A673 (cell line): ENCODE measurements at regions not wholly inside any gene's neighbourhood (a gene's known extent, or its start where the extent isn't known, plus 50 kb on each side); places are given as distances from the start of the nearest gene placed in this dataset.

ENCODE experiments used
- BruUV-seq: library from RNA; stranded (reverse); fragments of 400-500 nt; replicated peaks from 2 replicates; lab custom pipeline; 2021; lab: Mats Ljungman, UMichigan
- CTCF ChIA-PET: fragments of 300-600 bp; sonication (Branson Sonifier 250); formaldehyde crosslinking; loops from one replicate; lab custom pipeline; 2022; ENCODE audit warnings: antibody characterized with exemption; lab: Charles Lee
- POLR2A ChIA-PET: fragments of 300-600 bp; sonication (Branson Sonifier 250); formaldehyde crosslinking; loops from one replicate; lab custom pipeline; 2022; ENCODE audit warnings: antibody characterized with exemption; ENCODE audit not compliant: low non-redundant PET; lab: Charles Lee
- DNase-seq: peaks from one replicate; pipeline ENCODE4 v3.0.0-alpha.2; 2015; ENCODE audit warnings: low spot score
- H3K27ac ChIP-seq: fragments of 200-600 bp; sonication (generic); 2 replicates; pipeline ENCODE4 v1.5.1; 2016; ENCODE audit warnings: mixed run types, low read depth, mild to moderate bottlenecking, mixed read lengths, antibody characterized with exemption, low read length; ENCODE audit not compliant: poor library complexity, severe bottlenecking
- H3K27me3 ChIP-seq: fragments of 200-600 bp; sonication (generic); replicated peaks from 2 replicates; pipeline ENCODE4 v1.6.1; 2017; ENCODE audit warnings: mixed run types, low read depth, mild to moderate bottlenecking, mixed read lengths, antibody characterized with exemption, low read length; ENCODE audit not compliant: insufficient read depth, poor library complexity
- H3K36me3 ChIP-seq: fragments of 200-600 bp; sonication (generic); 2 replicates; pipeline ENCODE4 v1.6.1; 2016; ENCODE audit warnings: mixed run types, mild to moderate bottlenecking, mixed read lengths, antibody characterized with exemption, low read length; ENCODE audit not compliant: insufficient read depth, poor library complexity, severe bottlenecking
- H3K4me1 ChIP-seq: fragments of 200-600 bp; sonication (generic); 2 replicates; pipeline ENCODE4 v1.6.1; 2017; ENCODE audit warnings: mixed run types, mild to moderate bottlenecking, mixed read lengths, antibody characterized with exemption, low read length; ENCODE audit not compliant: insufficient read depth, poor library complexity, severe bottlenecking
- H3K4me3 ChIP-seq: fragments of 200-600 bp; sonication (generic); 2 replicates; pipeline ENCODE4 v1.5.1; 2016; ENCODE audit warnings: low read depth, mixed run types, mild to moderate bottlenecking, mixed read lengths, low read length; ENCODE audit not compliant: poor library complexity, severe bottlenecking
- H3K9me3 ChIP-seq: fragments of 200-600 bp; sonication (generic); 2 replicates; pipeline ENCODE4 v1.6.1; 2016; ENCODE audit warnings: mixed run types, low read depth, mild to moderate bottlenecking, mixed read lengths, antibody characterized with exemption, low read length; ENCODE audit not compliant: poor library complexity, severe bottlenecking
- EZH2 ChIP-seq: fragments of 200-600 bp; sonication (generic); IDR thresholded peaks from 2 replicates; pipeline ENCODE4 v1.6.1; 2017; ENCODE audit warnings: borderline replicate concordance, low read depth, mild to moderate bottlenecking, mixed read lengths, antibody characterized with exemption, low read length; ENCODE audit not compliant: poor library complexity, severe bottlenecking
- intact Hi-C: fragments of 100-400 bp; cut with micrococcal nuclease; formaldehyde crosslinking; loops from one replicate; pipeline ENCODE4 v1.10.0; 2022; ENCODE audit not compliant: unreplicated experiment
- TF ChIP-seq, protein P1 (sequence below): fragments of 300-800, 200-600 bp; sonication (generic); conservative IDR thresholded peaks from 2 replicates; pipeline ENCODE4 v1.5.1; 2017; ENCODE audit warnings: low read depth, mild to moderate bottlenecking, antibody characterized with exemption, low read length, moderate library complexity, mixed read lengths

DNA sequence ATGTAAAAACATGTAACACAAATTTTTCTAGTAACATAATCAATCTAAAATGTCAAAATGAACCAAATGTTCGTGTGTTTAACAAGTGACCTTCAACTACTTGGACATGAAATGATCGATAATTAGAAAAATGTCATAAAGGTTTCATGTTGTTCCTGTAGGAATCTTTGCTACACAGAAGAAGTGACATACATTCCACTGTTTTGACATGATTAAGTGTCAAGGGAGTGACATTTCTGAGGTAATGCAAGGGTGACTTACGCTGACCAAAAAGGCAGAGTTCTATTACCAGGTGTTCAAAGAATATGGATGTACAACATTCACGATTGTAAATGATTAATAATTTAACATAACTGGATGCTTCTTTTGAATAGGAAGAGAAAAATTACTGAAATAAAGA is 131.1 kb upstream of the ROBO1 start:
- no peaks in the 10 kb centered on the region for H3K36me3 ChIP-seq
- no TSS peak for BruUV-seq
- H3K27ac ChIP-seq, result no peak overlapping the region
- intact Hi-C loops, result no loop called here
- ChIA-PET CTCF (no interaction called here), POLR2A (no interaction called here)
- no peaks in the 10 kb centered on the region for H3K9me3 ChIP-seq
- peaks cover 3% of the 10 kb centered on the region for H3K4me1 ChIP-seq
- no peak for DNase-seq
- no peaks in the 10 kb centered on the region for H3K27me3 ChIP-seq
- no peak overlapping the region for H3K4me3 ChIP-seq
- TF ChIP-seq, protein P1, sequence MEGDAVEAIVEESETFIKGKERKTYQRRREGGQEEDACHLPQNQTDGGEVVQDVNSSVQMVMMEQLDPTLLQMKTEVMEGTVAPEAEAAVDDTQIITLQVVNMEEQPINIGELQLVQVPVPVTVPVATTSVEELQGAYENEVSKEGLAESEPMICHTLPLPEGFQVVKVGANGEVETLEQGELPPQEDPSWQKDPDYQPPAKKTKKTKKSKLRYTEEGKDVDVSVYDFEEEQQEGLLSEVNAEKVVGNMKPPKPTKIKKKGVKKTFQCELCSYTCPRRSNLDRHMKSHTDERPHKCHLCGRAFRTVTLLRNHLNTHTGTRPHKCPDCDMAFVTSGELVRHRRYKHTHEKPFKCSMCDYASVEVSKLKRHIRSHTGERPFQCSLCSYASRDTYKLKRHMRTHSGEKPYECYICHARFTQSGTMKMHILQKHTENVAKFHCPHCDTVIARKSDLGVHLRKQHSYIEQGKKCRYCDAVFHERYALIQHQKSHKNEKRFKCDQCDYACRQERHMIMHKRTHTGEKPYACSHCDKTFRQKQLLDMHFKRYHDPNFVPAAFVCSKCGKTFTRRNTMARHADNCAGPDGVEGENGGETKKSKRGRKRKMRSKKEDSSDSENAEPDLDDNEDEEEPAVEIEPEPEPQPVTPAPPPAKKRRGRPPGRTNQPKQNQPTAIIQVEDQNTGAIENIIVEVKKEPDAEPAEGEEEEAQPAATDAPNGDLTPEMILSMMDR, result no peak
- no peak for TF ChIP-seq EZH2

- intact Hi-C loops, result no loop called here
- Histone ChIP-seq H3K36me3 (no peaks in the 10 kb centered on the region), H3K27me3 (no peaks in the 10 kb centered on the region), H3K4me3 (no peak overlapping the region), H3K4me1 (no peaks in the 10 kb centered on the region), H3K9me3 (no peaks in the 10 kb centered on the region), H3K27ac (no peak overlapping the region)
- no TSS peak for BruUV-seq
- no peak for TF ChIP-seq EZH2
- TF ChIP-seq, protein P1, result no peak
- DNase-seq, result no peak
- POLR2A ChIA-PET, result no interaction called here
- CTCF ChIA-PET, result no interaction called here
These were observed 128.3 kb upstream of the ROBO1 start for GRCh38 chr3:79896086-79896485.

DNA sequence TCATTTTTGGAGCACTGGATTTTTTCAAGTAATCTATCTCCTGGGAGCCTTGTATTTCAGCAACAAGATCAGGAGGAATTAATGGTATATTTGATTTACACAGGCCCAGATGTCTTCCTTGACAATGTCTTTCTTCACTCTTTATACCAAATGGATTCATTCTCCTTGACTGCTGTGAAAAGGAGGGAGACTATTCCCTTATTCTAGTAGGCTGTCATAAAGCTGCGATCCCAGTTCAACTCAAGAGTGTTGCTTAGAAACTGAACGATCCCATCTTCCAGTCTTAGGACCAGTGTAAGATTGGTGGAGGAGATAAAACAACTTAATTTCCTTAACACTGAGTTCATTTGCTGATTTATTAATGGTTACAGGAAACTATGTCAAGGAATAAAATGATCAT is 119.4 kb upstream of the ROBO1 start:
- H3K4me1 ChIP-seq, result no peaks in the 10 kb centered on the region
- no peaks in the 10 kb centered on the region for H3K36me3 ChIP-seq
- H3K27me3 ChIP-seq, result no peaks in the 10 kb centered on the region
- ChIA-PET CTCF (no interaction called here), POLR2A (no interaction called here)
- BruUV-seq, result no TSS peak
- no peak for DNase-seq
- no peak for TF ChIP-seq EZH2
- H3K9me3 ChIP-seq, result no peaks in the 10 kb centered on the region
- intact Hi-C loops, result no loop called here
- H3K4me3 ChIP-seq, result no peak overlapping the region
- H3K27ac ChIP-seq, result no peak overlapping the region

DNA sequence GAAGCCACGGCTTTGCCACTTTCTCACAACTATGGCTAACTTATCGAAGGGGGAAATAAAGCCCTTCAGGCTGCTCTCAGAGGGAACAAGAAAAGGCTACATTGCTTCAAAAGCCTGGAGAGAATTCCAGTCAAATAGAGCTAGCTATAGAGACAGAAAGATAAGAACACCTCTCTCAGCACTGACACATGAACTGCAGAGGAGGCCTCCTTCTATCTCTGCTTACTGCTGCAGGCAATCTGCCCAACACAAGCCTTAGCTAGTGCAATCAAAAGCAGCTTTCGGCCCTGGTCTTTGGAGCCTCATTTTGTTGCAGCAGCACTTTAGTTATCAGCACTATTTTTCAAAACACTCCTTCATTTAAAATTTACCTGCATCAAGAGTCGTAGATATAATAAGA is 118.4 kb upstream of the ROBO1 start:
- Histone ChIP-seq H3K27ac (no peak overlapping the region), H3K27me3 (no peaks in the 10 kb centered on the region), H3K36me3 (no peaks in the 10 kb centered on the region), H3K4me3 (no peak overlapping the region), H3K4me1 (no peaks in the 10 kb centered on the region), H3K9me3 (no peaks in the 10 kb centered on the region)
- ChIA-PET CTCF (no interaction called here), POLR2A (no interaction called here)
- DNase-seq, result no peak
- intact Hi-C loops, result no loop called here
- no TSS peak for BruUV-seq
- TF ChIP-seq, protein P1, result no peak
- TF ChIP-seq EZH2, result no peak
